ENCODE measurements at regions not wholly inside any gene's neighbourhood (a gene's known extent, or its start where the extent isn't known, plus 50 kb on each side); places are given as distances from the start of the nearest gene placed in this dataset.

DNA sequence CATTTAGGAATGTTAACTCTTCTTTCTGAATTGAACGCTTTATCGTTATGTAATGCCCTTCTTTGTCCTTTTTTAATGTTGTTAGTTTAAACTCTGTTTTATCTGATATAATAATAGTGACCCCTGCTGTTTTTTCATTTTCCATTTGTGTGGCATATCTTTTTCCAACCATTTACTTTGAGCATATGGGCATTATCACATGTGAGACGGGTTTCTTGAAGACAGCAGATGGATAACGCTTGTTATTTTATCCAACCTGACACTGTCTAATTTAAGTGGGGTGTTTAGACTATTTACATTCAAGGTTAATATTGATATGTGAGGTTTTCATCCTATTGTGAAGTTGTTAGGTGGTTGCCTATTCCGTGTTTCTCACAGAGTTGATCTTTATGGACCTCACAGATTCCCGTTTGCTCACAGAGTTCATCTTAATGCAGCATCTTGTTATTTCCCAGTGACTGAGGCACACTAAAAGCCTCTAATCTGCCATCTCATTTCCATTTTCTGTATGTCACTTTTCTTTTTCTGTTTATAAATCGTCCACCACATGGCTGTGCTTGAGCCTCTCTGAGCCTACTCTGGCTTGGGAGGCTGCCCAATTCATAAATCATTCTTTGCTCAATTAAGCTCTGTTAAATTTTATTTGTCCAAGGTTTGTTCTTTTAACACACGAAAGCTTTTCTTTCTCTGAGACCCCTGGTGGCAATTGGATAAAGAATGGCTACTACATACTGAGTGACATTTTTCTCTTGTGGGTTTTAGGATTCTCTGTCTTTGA, 286.2 kb downstream of the HTR7 start:
- TF ChIP-seq EZH2 (optimal IDR thresholded peaks at IDR 0.05; ENCODE audit: low read depth, low read length) (no peak), EZH2phosphoT487 (IDR thresholded peaks at IDR 0.05; ENCODE audit: low read length) (no peak)
- TF ChIP-seq, protein P1, sequence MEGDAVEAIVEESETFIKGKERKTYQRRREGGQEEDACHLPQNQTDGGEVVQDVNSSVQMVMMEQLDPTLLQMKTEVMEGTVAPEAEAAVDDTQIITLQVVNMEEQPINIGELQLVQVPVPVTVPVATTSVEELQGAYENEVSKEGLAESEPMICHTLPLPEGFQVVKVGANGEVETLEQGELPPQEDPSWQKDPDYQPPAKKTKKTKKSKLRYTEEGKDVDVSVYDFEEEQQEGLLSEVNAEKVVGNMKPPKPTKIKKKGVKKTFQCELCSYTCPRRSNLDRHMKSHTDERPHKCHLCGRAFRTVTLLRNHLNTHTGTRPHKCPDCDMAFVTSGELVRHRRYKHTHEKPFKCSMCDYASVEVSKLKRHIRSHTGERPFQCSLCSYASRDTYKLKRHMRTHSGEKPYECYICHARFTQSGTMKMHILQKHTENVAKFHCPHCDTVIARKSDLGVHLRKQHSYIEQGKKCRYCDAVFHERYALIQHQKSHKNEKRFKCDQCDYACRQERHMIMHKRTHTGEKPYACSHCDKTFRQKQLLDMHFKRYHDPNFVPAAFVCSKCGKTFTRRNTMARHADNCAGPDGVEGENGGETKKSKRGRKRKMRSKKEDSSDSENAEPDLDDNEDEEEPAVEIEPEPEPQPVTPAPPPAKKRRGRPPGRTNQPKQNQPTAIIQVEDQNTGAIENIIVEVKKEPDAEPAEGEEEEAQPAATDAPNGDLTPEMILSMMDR (IDR thresholded peaks at IDR 0.05; ENCODE audit: low read length), result no peak

All from MM.1S (cell line).